Activated CD4-positive, alpha-beta memory T cell treated with anti-CD3 and anti-CD28 coated beads for 36 hours (primary cell): ENCODE measurements at regions not wholly inside any gene's neighbourhood (a gene's known extent, or its start where the extent isn't known, plus 50 kb on each side); places are given as distances from the start of the nearest gene placed in this dataset.

ENCODE experiments used
- CTCF ChIA-PET: fragments of 350-600 bp; sonication (Branson Sonifier 250); formaldehyde crosslinking; loops from one replicate; lab custom pipeline; 2021; ENCODE audit warnings: antibody characterized with exemption, inconsistent platforms; lab: Charles Lee
- POLR2A ChIA-PET: fragments of 350-600 bp; sonication (Branson Sonifier 250); formaldehyde crosslinking; loops from one replicate; lab custom pipeline; 2021; ENCODE audit warnings: antibody characterized with exemption; lab: Charles Lee
- DNase-seq: peaks from one replicate; pipeline ENCODE4 v3.0.0-alpha.2; 2020
- H3K27ac Mint-ChIP-seq: one replicate; pipeline ENCODE4 v1.8.0; 2021; ENCODE audit warnings: mixed read lengths
- H3K27me3 Mint-ChIP-seq: one replicate; pipeline ENCODE4 v1.8.0; 2021; ENCODE audit warnings: mixed read lengths
- H3K36me3 Mint-ChIP-seq: one replicate; pipeline ENCODE4 v1.8.0; 2021; ENCODE audit warnings: mixed read lengths
- H3K4me1 Mint-ChIP-seq: one replicate; pipeline ENCODE4 v1.8.0; 2021; ENCODE audit warnings: low read depth, mixed read lengths
- H3K4me3 Mint-ChIP-seq: one replicate; pipeline ENCODE4 v1.8.0; 2021; ENCODE audit warnings: mild to moderate bottlenecking, mixed read lengths
- H3K9me3 Mint-ChIP-seq: one replicate; pipeline ENCODE4 v1.8.0; 2021; ENCODE audit warnings: mixed read lengths
- intact Hi-C: fragments of 100-400 bp; cut with micrococcal nuclease; formaldehyde crosslinking; loops from one replicate; pipeline ENCODE4 v1.15.1; 2023

- no peak overlapping the region for H3K27ac Mint-ChIP-seq
- intact Hi-C loops, result no loop called here
- no peaks in the 10 kb centered on the region for H3K9me3 Mint-ChIP-seq
- no peak overlapping the region for H3K4me3 Mint-ChIP-seq
- H3K27me3 Mint-ChIP-seq, result peaks cover 2% of the 10 kb centered on the region
- H3K4me1 Mint-ChIP-seq, result no peaks in the 10 kb centered on the region
- no peak for DNase-seq
- no peaks in the 10 kb centered on the region for H3K36me3 Mint-ChIP-seq
- ChIA-PET POLR2A (no interaction called here), CTCF (no interaction called here)
Measured at GRCh38 chr2:16494836-16495508, 170.7 kb downstream of the CYRIA start.

DNA sequence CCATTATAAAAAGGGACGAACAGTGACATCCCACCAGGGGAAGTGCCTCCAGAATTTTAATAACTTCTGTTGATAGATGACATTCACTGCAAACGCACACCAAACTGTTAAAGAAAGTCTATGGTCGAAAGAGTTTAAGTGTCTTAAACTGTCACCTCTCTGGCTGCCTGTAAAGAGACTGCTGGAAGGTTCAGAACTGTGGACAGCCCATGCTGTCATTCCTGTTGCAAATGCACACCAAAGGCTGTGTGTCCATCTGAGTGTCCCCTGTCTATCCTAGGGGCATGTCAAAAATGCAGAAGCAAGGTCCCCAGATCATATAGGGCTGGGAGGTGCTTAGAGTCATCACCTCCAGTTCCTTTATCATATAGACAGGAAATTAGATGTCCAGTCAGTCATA lies 171.8 kb downstream of the CYRIA start:
- no peaks in the 10 kb centered on the region for H3K4me1 Mint-ChIP-seq
- CTCF ChIA-PET, result no interaction called here

GRCh38 chr2:16487686-16488085 lies 177.9 kb downstream of the CYRIA start:
- CTCF ChIA-PET, result no interaction called here
- POLR2A ChIA-PET, result no interaction called here
- no peak overlapping the region for H3K27ac Mint-ChIP-seq

More for the DNA sequence above, 171.8 kb downstream of the CYRIA start:
- Mint-ChIP-seq H3K27me3 (peaks cover 2% of the 10 kb centered on the region), H3K4me3 (no peak overlapping the region), H3K9me3 (no peaks in the 10 kb centered on the region), H3K36me3 (no peaks in the 10 kb centered on the region), H3K27ac (no peak overlapping the region)
- POLR2A ChIA-PET, result no interaction called here
- intact Hi-C loops, result no loop called here
- DNase-seq, result no peak

DNA sequence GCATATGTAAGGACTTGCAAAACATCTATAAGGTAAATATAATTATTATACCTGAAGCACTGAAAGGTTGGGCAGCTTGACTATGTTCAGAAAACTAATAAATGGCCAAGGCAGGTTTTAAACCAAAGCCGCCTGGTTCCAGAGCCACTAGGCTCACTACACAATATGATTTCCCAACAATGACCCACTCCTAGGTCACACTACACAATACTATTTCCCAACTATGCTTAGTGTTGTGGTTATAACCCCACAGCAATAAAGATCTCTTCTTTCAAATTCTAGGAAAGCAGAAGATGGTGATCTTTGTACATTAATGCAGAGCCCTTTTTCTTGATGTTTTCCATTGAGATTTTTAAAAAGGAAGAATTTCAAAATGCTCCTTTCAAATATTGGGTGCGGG lies 180.4 kb downstream of the CYRIA start:
- no peaks in the 10 kb centered on the region for H3K4me1 Mint-ChIP-seq
- intact Hi-C loops, result no loop called here
- CTCF ChIA-PET, result no interaction called here

More at GRCh38 chr2:16487686-16488085, 177.9 kb downstream of the CYRIA start:
- no peak overlapping the region for H3K4me3 Mint-ChIP-seq
- H3K4me1 Mint-ChIP-seq, result no peaks in the 10 kb centered on the region
- H3K36me3 Mint-ChIP-seq, result no peaks in the 10 kb centered on the region
- intact Hi-C loops, result no loop called here
- DNase-seq, result no peak
- H3K27me3 Mint-ChIP-seq, result peaks cover 5% of the 10 kb centered on the region
- H3K9me3 Mint-ChIP-seq, result no peaks in the 10 kb centered on the region

GRCh38 chr2:16482460-16482859 lies 183.2 kb downstream of the CYRIA start:
- no peak overlapping the region for H3K4me3 Mint-ChIP-seq
- H3K27me3 Mint-ChIP-seq, result peaks cover 4% of the 10 kb centered on the region
- intact Hi-C loops, result no loop called here

More for the DNA sequence above, 180.4 kb downstream of the CYRIA start:
- Mint-ChIP-seq H3K36me3 (no peaks in the 10 kb centered on the region), H3K27ac (no peak overlapping the region), H3K27me3 (peaks cover 7% of the 10 kb centered on the region), H3K9me3 (no peaks in the 10 kb centered on the region), H3K4me3 (no peak overlapping the region)
- POLR2A ChIA-PET, result no interaction called here
- no peak for DNase-seq

DNA sequence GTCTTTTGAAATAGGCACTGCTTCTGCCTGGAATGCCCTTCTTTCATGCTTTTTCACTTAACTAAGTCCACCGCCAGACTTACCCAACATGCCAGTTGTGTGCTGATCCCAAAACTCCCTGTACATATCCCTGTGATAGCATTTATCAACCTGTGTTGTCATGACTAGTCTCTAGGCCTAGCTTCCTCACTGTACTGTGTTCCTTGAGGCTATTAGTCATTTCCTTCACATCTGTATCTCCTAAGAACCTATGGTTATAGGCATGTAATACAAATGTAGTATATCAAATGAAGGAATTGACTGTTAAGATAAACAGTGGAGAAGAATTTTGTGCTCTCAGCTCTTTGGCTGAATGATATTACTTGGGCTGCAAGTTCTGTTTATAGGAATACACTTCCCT lies 184.3 kb downstream of the CYRIA start:
- ChIA-PET POLR2A (no interaction called here), CTCF (no interaction called here)
- Mint-ChIP-seq H3K4me3 (no peak overlapping the region), H3K9me3 (no peaks in the 10 kb centered on the region), H3K27me3 (peaks cover 4% of the 10 kb centered on the region), H3K36me3 (no peaks in the 10 kb centered on the region), H3K4me1 (no peaks in the 10 kb centered on the region), H3K27ac (no peak overlapping the region)
- intact Hi-C loops, result no loop called here
- DNase-seq, result no peak

More at GRCh38 chr2:16482460-16482859, 183.2 kb downstream of the CYRIA start:
- ChIA-PET POLR2A (no interaction called here), CTCF (no interaction called here)
- no peak for DNase-seq
- Mint-ChIP-seq H3K36me3 (no peaks in the 10 kb centered on the region), H3K27ac (no peak overlapping the region), H3K9me3 (no peaks in the 10 kb centered on the region), H3K4me1 (no peaks in the 10 kb centered on the region)

GRCh38 chr2:16479721-16480120 lies 185.9 kb downstream of the CYRIA start:
- ChIA-PET CTCF (no interaction called here), POLR2A (no interaction called here)
- intact Hi-C loops, result no loop called here
- Mint-ChIP-seq H3K27ac (no peak overlapping the region), H3K4me1 (no peaks in the 10 kb centered on the region), H3K36me3 (no peaks in the 10 kb centered on the region), H3K9me3 (no peaks in the 10 kb centered on the region), H3K4me3 (no peak overlapping the region), H3K27me3 (peaks cover 4% of the 10 kb centered on the region)
- DNase-seq, result no peak

DNA sequence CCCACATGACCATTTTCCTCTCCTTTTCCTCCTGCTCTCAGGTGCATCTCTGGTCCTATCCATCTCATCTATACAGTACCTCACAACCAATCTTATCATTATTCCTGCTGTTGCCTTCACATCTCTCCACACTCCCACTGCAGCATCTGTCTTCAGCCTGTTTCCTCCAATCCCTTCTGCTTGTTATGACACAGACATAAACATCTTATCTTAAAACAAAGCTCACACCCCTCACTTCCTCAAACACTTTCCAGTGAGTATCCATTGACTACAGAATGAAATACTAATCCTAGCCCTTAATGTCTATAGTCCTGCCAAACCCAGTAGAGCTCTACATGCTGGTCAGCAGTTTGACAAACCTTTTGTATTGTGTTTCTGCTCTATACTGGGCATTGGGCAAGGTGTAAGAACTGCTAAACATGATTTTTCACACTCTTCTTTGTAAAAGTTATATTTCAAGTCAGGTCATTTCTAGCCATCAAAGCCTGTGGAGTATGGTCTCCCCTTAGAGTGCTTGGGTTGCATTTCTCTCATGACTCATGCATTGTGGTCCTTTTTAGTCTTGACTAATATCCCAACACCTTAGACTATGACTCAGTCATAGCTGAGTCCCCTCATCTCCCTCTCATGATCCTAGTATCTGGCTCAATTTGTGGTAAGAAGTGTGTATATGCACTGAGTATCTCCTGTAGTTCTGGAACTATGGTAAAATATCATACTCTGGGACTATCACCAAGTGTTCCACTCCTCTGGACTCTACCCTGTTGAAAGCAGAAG lies 187.0 kb downstream of the CYRIA start:
- H3K9me3 Mint-ChIP-seq, result no peaks in the 10 kb centered on the region
- peaks cover 4% of the 10 kb centered on the region for H3K27me3 Mint-ChIP-seq
- ChIA-PET POLR2A (no interaction called here), CTCF (no interaction called here)
- no peak overlapping the region for H3K4me3 Mint-ChIP-seq
- no peaks in the 10 kb centered on the region for H3K36me3 Mint-ChIP-seq
- no peak overlapping the region for H3K27ac Mint-ChIP-seq
- intact Hi-C loops, result no loop called here
- no peak for DNase-seq
- no peaks in the 10 kb centered on the region for H3K4me1 Mint-ChIP-seq

DNA sequence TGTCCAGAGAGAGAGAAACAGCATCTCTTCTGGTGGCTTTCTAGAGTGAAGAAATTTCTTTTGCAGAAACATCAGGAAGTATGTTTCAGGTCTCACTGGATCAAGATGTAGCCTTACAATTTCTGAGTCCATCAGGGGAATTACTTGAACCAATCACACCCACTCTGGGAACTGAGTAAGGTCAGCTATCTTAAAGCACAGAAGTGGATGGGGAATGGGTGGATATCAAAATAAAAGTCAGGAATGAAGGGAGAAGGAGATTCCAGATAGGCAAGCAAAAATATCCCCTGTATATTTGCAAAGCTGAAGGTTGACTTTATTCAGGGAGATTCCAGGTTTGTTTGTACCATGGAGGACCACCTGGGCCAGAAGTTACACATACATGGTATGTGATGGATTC lies 188.0 kb downstream of the CYRIA start:
- CTCF ChIA-PET, result no interaction called here
- no peaks in the 10 kb centered on the region for H3K4me1 Mint-ChIP-seq
- DNase-seq, result no peak
- H3K4me3 Mint-ChIP-seq, result no peak overlapping the region
- H3K36me3 Mint-ChIP-seq, result no peaks in the 10 kb centered on the region
- intact Hi-C loops, result no loop called here
- no peaks in the 10 kb centered on the region for H3K9me3 Mint-ChIP-seq
- H3K27me3 Mint-ChIP-seq, result peaks cover 1% of the 10 kb centered on the region
- POLR2A ChIA-PET, result no interaction called here
- H3K27ac Mint-ChIP-seq, result no peak overlapping the region

DNA sequence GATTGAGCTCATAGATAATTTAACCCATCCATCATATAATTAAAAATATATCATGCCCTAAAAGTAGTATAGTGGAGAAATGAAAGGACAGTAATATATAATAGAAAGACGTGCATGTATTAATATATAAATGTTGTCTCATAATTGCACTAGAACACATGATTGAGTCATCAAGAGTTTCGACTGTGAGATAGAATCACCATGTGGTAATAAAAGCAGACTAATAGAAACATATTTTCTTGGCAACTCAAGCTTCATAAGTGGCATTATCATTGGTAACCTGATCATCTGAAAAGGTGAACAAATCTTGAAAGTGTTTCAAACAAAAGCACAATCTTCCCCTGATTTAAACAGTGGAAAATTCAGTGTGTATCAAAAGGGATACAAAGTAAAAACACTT lies 188.8 kb downstream of the CYRIA start:
- ChIA-PET CTCF (no interaction called here), POLR2A (no interaction called here)
- DNase-seq, result no peak
- Mint-ChIP-seq H3K27ac (no peak overlapping the region), H3K36me3 (no peaks in the 10 kb centered on the region), H3K4me3 (no peak overlapping the region), H3K9me3 (no peaks in the 10 kb centered on the region), H3K4me1 (no peaks in the 10 kb centered on the region), H3K27me3 (no peaks in the 10 kb centered on the region)
- intact Hi-C loops, result no loop called here

- intact Hi-C loops, result no loop called here
- no peak for DNase-seq
- no peak overlapping the region for H3K4me3 Mint-ChIP-seq
- H3K9me3 Mint-ChIP-seq, result no peaks in the 10 kb centered on the region
- H3K36me3 Mint-ChIP-seq, result no peaks in the 10 kb centered on the region
- ChIA-PET POLR2A (no interaction called here), CTCF (no interaction called here)
- no peaks in the 10 kb centered on the region for H3K27me3 Mint-ChIP-seq
- H3K27ac Mint-ChIP-seq, result no peak overlapping the region
- no peaks in the 10 kb centered on the region for H3K4me1 Mint-ChIP-seq
Measured at GRCh38 chr2:16475986-16476567, 189.6 kb downstream of the CYRIA start.

GRCh38 chr2:16475586-16475985 lies 190.0 kb downstream of the CYRIA start:
- ChIA-PET CTCF (no interaction called here), POLR2A (no interaction called here)
- Mint-ChIP-seq H3K27me3 (no peaks in the 10 kb centered on the region), H3K4me1 (no peaks in the 10 kb centered on the region), H3K4me3 (no peak overlapping the region), H3K27ac (no peak overlapping the region), H3K9me3 (no peaks in the 10 kb centered on the region), H3K36me3 (no peaks in the 10 kb centered on the region)
- intact Hi-C loops, result no loop called here
- DNase-seq, result no peak
